Cardiac fibroblast (primary cell): ENCODE measurements at regions not wholly inside any gene's neighbourhood (a gene's known extent, or its start where the extent isn't known, plus 50 kb on each side); places are given as distances from the start of the nearest gene placed in this dataset.

Experiments
- DNase-seq, 2 donors: peaks; one replicate each; pipeline versions ENCODE4 v3.0.0 to v3.0.0-alpha.2; 2010; ENCODE audit warnings: low read depth in 2 of 2
- H3K4me3 ChIP-seq, 2 donors: replicated peaks in 1 of 2; 1 replicate in 1 of 2; 2 replicates in 1 of 2; pipeline ENCODE4 v1.5.1; 2011; ENCODE audit warnings: low read depth in 2 of 2, low read length in 2 of 2, mild to moderate bottlenecking in 2 of 2, moderate library complexity in 1 of 2
- TF ChIP-seq, protein P1 (sequence below): IDR thresholded peaks from one replicate; pipeline ENCODE4 v1.5.1; 2011; ENCODE audit warnings: low read depth, mild to moderate bottlenecking, low read length, inconsistent platforms

DNA sequence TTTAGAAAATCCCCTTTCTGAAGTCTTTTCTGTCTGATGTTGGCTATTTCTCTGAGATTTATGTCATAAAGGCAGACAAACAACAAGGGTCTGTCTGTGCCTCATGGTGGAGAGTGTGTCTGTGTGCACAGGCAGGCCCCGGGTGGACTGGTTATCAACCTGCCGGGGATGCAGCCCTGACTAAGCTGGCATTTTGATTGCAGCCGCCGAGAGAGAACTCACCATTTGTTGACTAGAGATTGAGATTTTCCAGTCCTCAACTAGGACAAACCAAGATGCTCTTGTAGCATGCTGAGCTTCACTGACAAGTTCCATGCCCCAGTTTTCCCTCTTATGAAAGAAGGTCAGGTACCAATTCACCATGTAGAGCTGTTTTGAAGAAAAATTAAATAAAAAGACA, 363.6 kb upstream of the CNR1 start:
- no peak overlapping the region for H3K4me3 ChIP-seq
- TF ChIP-seq, protein P1, sequence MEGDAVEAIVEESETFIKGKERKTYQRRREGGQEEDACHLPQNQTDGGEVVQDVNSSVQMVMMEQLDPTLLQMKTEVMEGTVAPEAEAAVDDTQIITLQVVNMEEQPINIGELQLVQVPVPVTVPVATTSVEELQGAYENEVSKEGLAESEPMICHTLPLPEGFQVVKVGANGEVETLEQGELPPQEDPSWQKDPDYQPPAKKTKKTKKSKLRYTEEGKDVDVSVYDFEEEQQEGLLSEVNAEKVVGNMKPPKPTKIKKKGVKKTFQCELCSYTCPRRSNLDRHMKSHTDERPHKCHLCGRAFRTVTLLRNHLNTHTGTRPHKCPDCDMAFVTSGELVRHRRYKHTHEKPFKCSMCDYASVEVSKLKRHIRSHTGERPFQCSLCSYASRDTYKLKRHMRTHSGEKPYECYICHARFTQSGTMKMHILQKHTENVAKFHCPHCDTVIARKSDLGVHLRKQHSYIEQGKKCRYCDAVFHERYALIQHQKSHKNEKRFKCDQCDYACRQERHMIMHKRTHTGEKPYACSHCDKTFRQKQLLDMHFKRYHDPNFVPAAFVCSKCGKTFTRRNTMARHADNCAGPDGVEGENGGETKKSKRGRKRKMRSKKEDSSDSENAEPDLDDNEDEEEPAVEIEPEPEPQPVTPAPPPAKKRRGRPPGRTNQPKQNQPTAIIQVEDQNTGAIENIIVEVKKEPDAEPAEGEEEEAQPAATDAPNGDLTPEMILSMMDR: no peak
- no peak for DNase-seq

DNA sequence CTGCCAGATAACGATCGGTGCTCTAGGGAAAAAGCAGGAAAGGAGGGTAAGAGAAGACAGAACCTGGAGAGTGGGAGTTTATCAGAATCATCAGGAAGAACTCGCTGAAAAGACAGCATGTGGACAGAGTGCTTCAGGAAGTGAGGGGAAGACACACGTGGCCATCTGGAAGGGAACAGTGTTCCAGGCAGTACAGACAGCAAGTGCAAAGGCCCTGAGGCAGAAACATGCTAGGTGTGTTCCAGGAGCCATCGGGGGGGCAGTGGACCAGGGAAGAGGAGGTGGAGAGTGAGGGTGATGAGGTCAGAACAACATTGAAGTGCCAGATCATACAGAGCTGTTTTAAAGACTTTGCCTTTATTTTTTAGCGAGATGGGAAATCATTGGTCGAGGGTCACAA, 354.3 kb upstream of the CNR1 start:
- TF ChIP-seq, protein P1: no peak
- no peak overlapping the region for H3K4me3 ChIP-seq
- DNase-seq: no peak

DNA sequence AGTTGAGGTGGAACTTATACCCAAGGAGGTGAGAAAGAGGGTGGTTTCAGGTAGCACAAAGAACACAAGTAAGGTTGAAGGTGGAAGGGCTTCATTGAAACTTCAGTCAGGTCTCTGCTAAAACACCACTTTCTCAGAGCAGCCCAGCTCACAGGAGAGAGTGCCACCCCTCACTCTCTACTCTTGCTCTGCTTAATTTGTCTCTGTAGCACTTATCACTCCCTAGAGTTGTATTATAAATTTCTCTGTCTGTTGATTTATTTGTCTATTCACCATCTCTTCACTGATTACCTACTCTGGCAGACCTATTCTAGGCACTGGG, 353.8 kb upstream of the CNR1 start:
- TF ChIP-seq, protein P1: no peak
- DNase-seq: no peak
- H3K4me3 ChIP-seq: no peak overlapping the region

DNA sequence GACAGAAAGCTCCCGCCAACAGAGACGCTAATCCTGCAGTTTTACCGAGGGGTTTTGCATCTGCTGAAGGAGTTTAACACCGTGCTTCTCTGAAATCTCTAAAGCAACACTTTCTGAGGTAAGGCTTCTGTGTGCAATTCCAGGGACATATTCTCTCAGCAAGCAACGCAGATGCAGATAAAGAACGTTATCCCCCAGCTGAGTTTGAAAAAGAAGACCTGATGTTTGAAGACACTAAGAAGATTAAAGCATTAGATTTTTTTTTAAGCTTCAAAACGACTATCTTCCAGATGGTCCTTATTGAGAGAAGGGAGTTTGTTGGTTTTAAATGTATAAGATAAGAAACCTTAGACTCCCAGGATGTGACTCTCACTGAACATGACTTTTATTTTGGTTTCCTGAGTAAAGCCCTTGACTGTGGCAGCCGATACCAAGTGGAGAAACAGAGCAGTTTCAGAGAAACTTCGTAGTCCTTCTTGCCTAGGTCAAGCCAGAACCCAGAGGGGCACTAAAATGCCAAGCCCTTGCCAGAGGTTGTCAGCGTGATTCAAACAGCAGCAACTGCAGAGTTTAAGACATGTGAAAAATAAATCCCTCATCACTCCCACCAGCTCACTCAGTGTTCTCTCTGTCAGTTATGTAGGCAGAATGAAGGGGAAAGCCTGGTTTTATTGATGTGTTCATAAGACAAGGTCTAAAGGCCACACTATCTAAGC, 353.3 kb upstream of the CNR1 start:
- no peak overlapping the region for H3K4me3 ChIP-seq
- DNase-seq: no peak
- TF ChIP-seq, protein P1: no peak

DNA sequence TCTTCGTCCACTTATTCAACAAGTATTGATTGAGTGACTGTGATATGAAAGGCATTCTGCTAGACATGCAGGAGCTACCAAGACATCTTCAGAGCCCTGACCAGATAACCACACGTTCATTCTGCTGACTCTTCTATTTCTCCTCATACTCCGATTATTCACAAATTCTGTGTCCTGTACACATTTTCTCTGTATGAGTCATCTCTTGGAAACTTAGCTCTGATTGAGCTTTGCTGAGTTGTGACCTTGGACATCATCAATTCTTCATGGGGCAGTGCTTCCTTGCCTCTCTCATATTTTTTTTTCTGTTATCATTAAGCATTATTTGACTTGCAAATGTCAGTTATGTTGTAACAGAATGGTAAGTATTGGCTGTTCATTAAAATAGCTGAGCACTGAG, 351.6 kb upstream of the CNR1 start:
- no peak overlapping the region for H3K4me3 ChIP-seq
- TF ChIP-seq, protein P1: no peak
- DNase-seq: peak in 1 of 2 donors; percentile 50

DNA sequence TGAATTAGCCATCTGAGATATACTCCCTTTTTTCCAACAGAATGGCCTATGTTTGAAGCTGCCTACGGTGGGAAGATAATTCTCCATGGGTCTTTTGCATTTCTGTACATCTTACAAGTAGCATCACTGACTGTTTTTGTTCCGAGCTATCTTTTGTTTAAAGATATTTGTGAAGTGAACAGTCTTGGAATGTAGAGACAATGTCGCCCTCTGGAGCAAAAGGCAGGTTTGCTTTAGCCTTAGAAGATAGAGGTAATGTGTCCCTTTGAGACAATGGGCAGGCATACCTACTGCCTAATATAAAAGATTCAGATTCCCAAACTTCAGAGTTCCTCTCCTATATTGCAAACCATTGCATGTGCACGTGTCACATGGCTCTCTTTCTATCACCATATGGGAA, 347.8 kb upstream of the CNR1 start:
- TF ChIP-seq, protein P1: no peak
- DNase-seq: no peak
- no peak overlapping the region for H3K4me3 ChIP-seq

DNA sequence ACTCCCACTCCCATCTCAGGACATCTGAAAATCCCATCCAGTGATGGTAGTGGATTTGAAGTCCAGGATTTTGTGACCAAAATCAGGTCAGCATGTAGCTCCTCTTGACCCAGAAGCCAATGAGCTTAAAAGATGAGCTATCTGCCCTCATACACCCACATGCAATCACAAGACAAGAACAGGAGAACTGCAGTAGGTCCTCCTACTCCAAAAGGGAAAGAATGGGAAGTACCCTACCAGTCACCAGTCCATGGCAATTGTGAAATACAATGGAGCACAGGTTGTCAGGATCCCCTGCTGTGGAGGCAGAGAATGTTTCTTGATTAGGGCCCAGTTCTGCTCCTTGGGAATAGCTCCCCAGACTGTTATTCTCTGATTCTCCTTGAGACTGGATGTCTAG, 347.3 kb upstream of the CNR1 start:
- DNase-seq: no peak
- TF ChIP-seq, protein P1: no peak
- no peak overlapping the region for H3K4me3 ChIP-seq
